HepG2 (cell line): ENCODE measurements at regions not wholly inside any gene's neighbourhood (a gene's known extent, or its start where the extent isn't known, plus 50 kb on each side); places are given as distances from the start of the nearest gene placed in this dataset.

Source experiments
- ATAC-seq: fragments of 200-7000 bp; cut with Tn5 transposase; 3 replicates; pipeline ENCODE4 v1.9.1; 2020; ENCODE audit warnings: mild to moderate bottlenecking, moderate library complexity
- BruUV-seq: library from RNA; stranded (reverse); fragments of 400-500 nt; replicated peaks from 2 replicates; lab custom pipeline; 2021; lab: Mats Ljungman, UMichigan
- CTCF ChIA-PET: fragments of 300-600 bp; formaldehyde crosslinking; extraction: SDS; loops from one replicate; lab custom pipeline; 2021; ENCODE audit warnings: low total read pairs, inconsistent platforms, low intra/inter-chr PET ratio; lab: Yijun Ruan, JAX
- POLR2A ChIA-PET: fragments of 350-600 bp; sonication (Branson Sonifier 250); formaldehyde crosslinking; loops from one replicate; lab custom pipeline; 2020; ENCODE audit warnings: antibody characterized with exemption, inconsistent platforms; lab: Yijun Ruan, JAX
- DNase-seq: peaks from one replicate; pipeline ENCODE4 v3.0.0-alpha.2; 2015; ENCODE audit warnings: low spot score
- FAIRE-seq: peaks from 3 replicates; lab custom pipeline; 2011; peaks lifted over from hg19 to GRCh38; lab: Jason Lieb, UNC
- H2AFZ ChIP-seq: one replicate; pipeline ENCODE4 v1.6.1; 2011; ENCODE audit warnings: low read length, inconsistent platforms
- H3K27ac ChIP-seq: fragments of 300-600 bp; 3 replicates; pipeline ENCODE4 v1.8.0; 2011; ENCODE audit warnings: mixed run types, mild to moderate bottlenecking, mixed read lengths, low read length, inconsistent platforms; ENCODE audit not compliant: insufficient read depth; ENCODE audit errors: extremely low read length
- H3K27me3 ChIP-seq, 2 experiments: fragments of 200-600 bp in 1 of 2; 2 replicates in 1 of 2; 3 replicates in 1 of 2; pipeline versions ENCODE4 v1.6.0 to v1.8.0; 2011; ENCODE audit warnings: low read length in 2 of 2, mild to moderate bottlenecking in 2 of 2, moderate library complexity in 2 of 2, inconsistent platforms in 1 of 2; ENCODE audit not compliant: insufficient read depth in 2 of 2, control insufficient read depth in 1 of 2
- H3K36me3 ChIP-seq, 2 experiments: fragments of 200-600 bp in 1 of 2; replicated peaks in 1 of 2; 2 replicates in 1 of 2; 3 replicates in 1 of 2; pipeline versions ENCODE4 v1.5.1 to v1.8.0; 2011; ENCODE audit warnings: low read length in 2 of 2, inconsistent platforms in 1 of 2; ENCODE audit not compliant: insufficient read depth in 2 of 2, control insufficient read depth in 1 of 2
- H3K4me1 ChIP-seq: 2 replicates; pipeline ENCODE4 v1.5.1; 2012; ENCODE audit warnings: low read length, inconsistent platforms; ENCODE audit not compliant: insufficient read depth
- H3K4me2 ChIP-seq: 2 replicates; pipeline ENCODE4 v1.6.0; 2011; ENCODE audit warnings: low read depth, low read length, inconsistent platforms
- H3K4me3 ChIP-seq, 3 experiments: fragments of 200-600 bp in 1 of 3; sonication (generic), shearing (Covaris generic) in 1 of 3; replicated peaks in 1 of 3; 2 replicates each; pipeline ENCODE4 v1.5.1; 2011 to 2016; ENCODE audit warnings: low read length in 3 of 3, inconsistent platforms in 2 of 3, low read depth in 2 of 3, mild to moderate bottlenecking in 2 of 3, control low read depth in 1 of 3, mixed read lengths in 1 of 3; ENCODE audit not compliant: insufficient read depth in 1 of 3
- H3K79me2 ChIP-seq: one replicate; pipeline ENCODE4 v1.6.1; 2011; ENCODE audit warnings: low read length, inconsistent platforms; ENCODE audit not compliant: insufficient read depth
- H3K9ac ChIP-seq: 2 replicates; pipeline ENCODE4 v1.6.0; 2011; ENCODE audit warnings: mild to moderate bottlenecking, low read depth, low read length, inconsistent platforms; ENCODE audit not compliant: insufficient read depth
- H3K9me3 ChIP-seq: 2 replicates; pipeline ENCODE4 v1.5.1; 2012; ENCODE audit warnings: mild to moderate bottlenecking, low read length
- H4K20me1 ChIP-seq: 2 replicates; pipeline ENCODE4 v1.6.0; 2011; ENCODE audit warnings: inconsistent platforms, mild to moderate bottlenecking, low read length, moderate library complexity; ENCODE audit not compliant: insufficient read depth
- ATF6 ChIP-seq: sonication (generic); formaldehyde crosslinking; conservative IDR thresholded peaks from 2 replicates; pipeline ENCODE4 v1.4.0; 2020; ENCODE audit warnings: missing genetic modification reagents
- CENPT ChIP-seq: sonication (generic); formaldehyde crosslinking; IDR thresholded peaks from 2 replicates; pipeline ENCODE4 v1.8.0; 2022; ENCODE audit warnings: low read depth, mild to moderate bottlenecking, moderate library complexity, missing genetic modification reagents
- HMG20A ChIP-seq: IDR thresholded peaks from 2 replicates; pipeline ENCODE4 v1.6.1; 2016; ENCODE audit warnings: borderline replicate concordance
- MAFF ChIP-seq: IDR thresholded peaks from 2 replicates; pipeline ENCODE4 v1.6.1; 2011; ENCODE audit warnings: low read depth, low read length, improper control_type of control experiment
- MZF1 ChIP-seq: sonication (generic); formaldehyde crosslinking; IDR thresholded peaks from 2 replicates; pipeline ENCODE4 v1.8.1; 2023; ENCODE audit warnings: mild to moderate bottlenecking, missing genetic modification reagents, borderline replicate concordance
- SAFB2 ChIP-seq: sonication (generic); formaldehyde crosslinking; IDR thresholded peaks from 2 replicates; pipeline ENCODE4 v1.5.1; 2020; ENCODE audit warnings: missing genetic modification reagents, low read depth, mild to moderate bottlenecking, borderline replicate concordance
- WIZ ChIP-seq: sonication (generic); formaldehyde crosslinking; IDR thresholded peaks from 2 replicates; pipeline ENCODE4 v1.5.1; 2020; ENCODE audit warnings: mild to moderate bottlenecking, missing genetic modification reagents
- ZNF17 ChIP-seq: sonication (generic); formaldehyde crosslinking; IDR thresholded peaks from 2 replicates; pipeline ENCODE4 v1.5.0; 2020; ENCODE audit warnings: mild to moderate bottlenecking, missing genetic modification reagents
- ZNF775 ChIP-seq: sonication (generic); formaldehyde crosslinking; IDR thresholded peaks from 2 replicates; pipeline ENCODE4 v1.4.0; 2020; ENCODE audit warnings: missing genetic modification reagents, mild to moderate bottlenecking, moderate library complexity, borderline replicate concordance
- in situ Hi-C: cut with HindIII; loops from 2 replicates; pipeline ENCODE4 v1.10.0; 2017; ENCODE audit warnings: low pct_unique_long_range_greater_than_20kb; ENCODE audit not compliant: extremely low pct_ligation_motif_present
- intact Hi-C: fragments of 100-400 bp; cut with micrococcal nuclease; formaldehyde crosslinking; loops from one replicate; pipeline ENCODE4 v1.10.0; 2022; ENCODE audit not compliant: unreplicated experiment

GRCh38 chr12:81888106-81888740 lies 129.1 kb upstream of the PPFIA2 start:
- Histone ChIP-seq H3K4me3 (no peak overlapping the region), H3K9me3 (peaks cover 10% of the 10 kb centered on the region), H2AFZ (no peak overlapping the region), H3K9ac (no peak overlapping the region), H3K79me2 (no peaks in the 10 kb centered on the region), H3K36me3 (no peaks in the 10 kb centered on the region), H3K4me1 (no peaks in the 10 kb centered on the region), H3K4me2 (no peak overlapping the region), H3K27me3 (no peaks in the 10 kb centered on the region), H3K27ac (no peak overlapping the region), H4K20me1 (no peaks in the 10 kb centered on the region)
- BruUV-seq = no TSS peak
- in situ Hi-C loops = no loop called here
- intact Hi-C loops = no loop called here
- CTCF ChIA-PET = no interaction called here
- DNase-seq (no peak), ATAC-seq (no peak), FAIRE-seq (no peak)
- TF ChIP-seq ZNF17 (no peak), HMG20A (CRISPR knock-in tag) (no peak), ATF6 (CRISPR knock-in tag) (no peak), SAFB2 (CRISPR knock-in tag) (no peak), MZF1 (CRISPR knock-in tag) (no peak), MAFF (no peak), ZNF775 (CRISPR knock-in tag) (no peak), CENPT (CRISPR knock-in tag) (no peak), WIZ (CRISPR knock-in tag) (no peak)
- POLR2A ChIA-PET = no interaction called here
